ENCODE measurements at regions not wholly inside any gene's neighbourhood (a gene's known extent, or its start where the extent isn't known, plus 50 kb on each side); places are given as distances from the start of the nearest gene placed in this dataset.

- no peak for DNase-seq
Observed at GRCh38 chrX:149272690-149273463, 232.2 kb downstream of the IDS start.

- no peak for DNase-seq
Observed at GRCh38 chrX:149267878-149268813, 237.0 kb downstream of the IDS start.

GRCh38 chrX:149262086-149262485 lies 243.0 kb downstream of the IDS start:
- DNase-seq, result no peak

- DNase-seq, result no peak
Observed at GRCh38 chrX:149259241-149259640, 245.9 kb downstream of the IDS start.

- DNase-seq, result no peak
Observed at GRCh38 chrX:149255860-149256259, 249.2 kb downstream of the IDS start.

GRCh38 chrX:149248073-149248625 lies 257.0 kb downstream of the IDS start:
- DNase-seq, result no peak

- DNase-seq, result no peak
Observed at GRCh38 chrX:149230689-149231088, 274.4 kb downstream of the IDS start.

- no peak for DNase-seq
Observed at GRCh38 chrX:149223854-149224253, 281.3 kb downstream of the IDS start.

- no peak for DNase-seq
Observed at GRCh38 chrX:149222040-149222439, 283.1 kb downstream of the IDS start.

GRCh38 chrX:149221230-149221629 lies 283.9 kb downstream of the IDS start:
- no peak for DNase-seq

- no peak for DNase-seq
Observed at GRCh38 chrX:149213264-149213663, 291.8 kb downstream of the IDS start.

- DNase-seq, result no peak
Observed at GRCh38 chrX:149208307-149208706, 296.8 kb downstream of the IDS start.

- DNase-seq, result no peak
Observed at GRCh38 chrX:149207518-149207917, 297.6 kb downstream of the IDS start.

GRCh38 chrX:149205937-149206336 lies 299.2 kb downstream of the IDS start:
- DNase-seq, result no peak

- DNase-seq, result no peak
Observed at GRCh38 chrX:149205081-149205480, 300.0 kb downstream of the IDS start.

GRCh38 chrX:149199734-149200133 lies 305.4 kb downstream of the IDS start:
- DNase-seq, result no peak

GRCh38 chrX:149198980-149199732 lies 305.9 kb downstream of the IDS start:
- no peak for DNase-seq

GRCh38 chrX:149185087-149185486 lies 320.0 kb downstream of the IDS start:
- DNase-seq, result no peak

- DNase-seq, result no peak
Observed at GRCh38 chrX:149161435-149162088, 343.5 kb downstream of the IDS start.

- DNase-seq, result no peak
Observed at GRCh38 chrX:149157976-149158375, 347.1 kb downstream of the IDS start.

- DNase-seq, result no peak
Observed at GRCh38 chrX:149152941-149153340, 352.2 kb downstream of the IDS start.
